Nucleus accumbens (tissue), 56 donors: ENCODE measurements at regions not wholly inside any gene's neighbourhood (a gene's known extent, or its start where the extent isn't known, plus 50 kb on each side); places are given as distances from the start of the nearest gene placed in this dataset.
"Not testable (repeated sequence)": the region's sequence is repeated elsewhere in the genome, so short reads cannot be mapped to it uniquely, and the experiment has no call there.

Source experiments
- DNase-seq, 56 donors: peaks; one replicate each; lab custom pipeline; 2025; lab: John Stamatoyannopoulos, UW

- no peak for DNase-seq
These were observed 338.6 kb downstream of the TMEM38B start for GRCh38 chr9:106032978-106033377.

GRCh38 chr9:106035806-106036205 lies 341.5 kb downstream of the TMEM38B start:
- no peak for DNase-seq

- no peak for DNase-seq
These were observed 344.1 kb downstream of the TMEM38B start for GRCh38 chr9:106038266-106039001.

GRCh38 chr9:106039151-106039935 lies 345.0 kb downstream of the TMEM38B start:
- no peak for DNase-seq

GRCh38 chr9:106041920-106042319 lies 347.6 kb downstream of the TMEM38B start:
- DNase-seq: not testable (repeated sequence)

GRCh38 chr9:106051545-106051944 lies 357.2 kb downstream of the TMEM38B start:
- DNase-seq: no peak

GRCh38 chr9:106052166-106052565 lies 357.8 kb downstream of the TMEM38B start:
- no peak for DNase-seq

- DNase-seq: no peak
These were observed 358.4 kb downstream of the TMEM38B start for GRCh38 chr9:106052735-106053134.

GRCh38 chr9:106056328-106056727 lies 362.0 kb downstream of the TMEM38B start:
- DNase-seq: no peak

- DNase-seq: no peak
These were observed 364.1 kb downstream of the TMEM38B start for GRCh38 chr9:106058460-106058859.

GRCh38 chr9:106059886-106060285 lies 365.5 kb downstream of the TMEM38B start:
- DNase-seq: peak in 2 of 56 donors; percentile 8

GRCh38 chr9:106060885-106061284 lies 366.5 kb downstream of the TMEM38B start:
- DNase-seq: no peak

- DNase-seq: no peak
These were observed 367.9 kb downstream of the TMEM38B start for GRCh38 chr9:106062250-106062649.

- DNase-seq: no peak
These were observed 370.8 kb downstream of the TMEM38B start for GRCh38 chr9:106065136-106065535.

GRCh38 chr9:106065579-106066214 lies 371.4 kb downstream of the TMEM38B start:
- DNase-seq: no peak

- DNase-seq: peak in 1 of 56 donors; percentile 19
These were observed 372.7 kb downstream of the TMEM38B start for GRCh38 chr9:106066940-106067524.

GRCh38 chr9:106069241-106069640 lies 374.9 kb downstream of the TMEM38B start:
- no peak for DNase-seq

GRCh38 chr9:106072421-106072820 lies 378.1 kb downstream of the TMEM38B start:
- no peak for DNase-seq

- no peak for DNase-seq
These were observed 379.7 kb downstream of the TMEM38B start for GRCh38 chr9:106074006-106074405.

- no peak for DNase-seq
These were observed 381.1 kb downstream of the TMEM38B start for GRCh38 chr9:106075236-106075959.
